Thoracic aorta (tissue), 2 donors: ENCODE measurements at regions not wholly inside any gene's neighbourhood (a gene's known extent, or its start where the extent isn't known, plus 50 kb on each side); places are given as distances from the start of the nearest gene placed in this dataset.

Experiments
- ATAC-seq: fragments of 150-250 bp; one replicate; pipeline ENCODE4 v1.8.0; 2017; ENCODE audit warnings: low read depth; ENCODE audit not compliant: insufficient number of reproducible peaks, low FRiP score
- DNase-seq: peaks from one replicate; pipeline ENCODE4 v3.0.0-alpha.2; 2020; ENCODE audit warnings: low spot score
- H3K27ac ChIP-seq, 2 donors: fragments of 200-600 bp; sonication (generic); 1 replicate in 1 of 2; 2 replicates in 1 of 2; pipeline ENCODE4 v1.5.1; 2016; ENCODE audit warnings: mild to moderate bottlenecking in 2 of 2, moderate library complexity in 2 of 2
- H3K27me3 ChIP-seq: fragments of 200-600 bp; sonication (generic); replicated peaks from 2 replicates; pipeline ENCODE4 v1.6.0; 2016; ENCODE audit warnings: mild to moderate bottlenecking; ENCODE audit not compliant: insufficient read depth
- H3K36me3 ChIP-seq: fragments of 200-600 bp; sonication (generic); one replicate; pipeline ENCODE4 v1.5.1; 2016
- H3K4me1 ChIP-seq, 2 donors: fragments of 200-600 bp; sonication (generic); 1 replicate in 1 of 2; 2 replicates in 1 of 2; pipeline versions ENCODE4 v1.5.1 to v1.6.0; 2016; ENCODE audit warnings: low read depth in 2 of 2, mild to moderate bottlenecking in 1 of 2; ENCODE audit not compliant: control insufficient read depth in 1 of 2
- H3K4me3 ChIP-seq: fragments of 200-600 bp; sonication (generic); 2 replicates; pipeline ENCODE4 v1.5.1; 2016; ENCODE audit warnings: mild to moderate bottlenecking
- H3K9me3 ChIP-seq: fragments of 200-600 bp; sonication (generic); 2 replicates; pipeline ENCODE4 v1.5.1; 2016
- CTCF ChIP-seq: fragments of 200-600 bp; sonication (generic); IDR thresholded peaks from one replicate; pipeline ENCODE4 v1.5.1; 2019; ENCODE audit warnings: antibody characterized with exemption

GRCh38 chr20:57797401-57797800 lies 87.6 kb upstream of the PMEPA1 start:
- DNase-seq (no peak), ATAC-seq (no peak)
- no peak for TF ChIP-seq CTCF
- Histone ChIP-seq H3K27me3 (no peaks in the 10 kb centered on the region), H3K27ac (no peak overlapping the region), H3K9me3 (no peaks in the 10 kb centered on the region), H3K36me3 (no peaks in the 10 kb centered on the region), H3K4me1 (no peaks in the 10 kb centered on the region), H3K4me3 (no peak overlapping the region)

- H3K9me3 ChIP-seq = no peaks in the 10 kb centered on the region
- TF ChIP-seq CTCF = no peak
- ATAC-seq (no peak), DNase-seq (no peak)
- no peak overlapping the region for H3K27ac ChIP-seq
- no peaks in the 10 kb centered on the region for H3K36me3 ChIP-seq
- no peaks in the 10 kb centered on the region for H3K27me3 ChIP-seq
- H3K4me3 ChIP-seq = no peak overlapping the region
- no peaks in the 10 kb centered on the region for H3K4me1 ChIP-seq
These were observed 86.3 kb upstream of the PMEPA1 start for GRCh38 chr20:57795977-57796560.

- no peak overlapping the region for H3K4me3 ChIP-seq
- DNase-seq (no peak), ATAC-seq (no peak)
- no peaks in the 10 kb centered on the region for H3K4me1 ChIP-seq
- H3K9me3 ChIP-seq = no peaks in the 10 kb centered on the region
- TF ChIP-seq CTCF = no peak
- no peaks in the 10 kb centered on the region for H3K27me3 ChIP-seq
- no peaks in the 10 kb centered on the region for H3K36me3 ChIP-seq
- H3K27ac ChIP-seq = no peak overlapping the region
These were observed 85.5 kb upstream of the PMEPA1 start for GRCh38 chr20:57795342-57795697.

- no peaks in the 10 kb centered on the region for H3K36me3 ChIP-seq
- H3K4me1 ChIP-seq = no peaks in the 10 kb centered on the region
- H3K27me3 ChIP-seq = no peaks in the 10 kb centered on the region
- no peaks in the 10 kb centered on the region for H3K9me3 ChIP-seq
- ATAC-seq = no peak
- no peak for DNase-seq
- no peak for TF ChIP-seq CTCF
- no peak overlapping the region for H3K4me3 ChIP-seq
- no peak overlapping the region for H3K27ac ChIP-seq
These were observed 85.0 kb upstream of the PMEPA1 start for GRCh38 chr20:57794600-57795341.

- no peaks in the 10 kb centered on the region for H3K36me3 ChIP-seq
- H3K27me3 ChIP-seq = no peaks in the 10 kb centered on the region
- DNase-seq = no peak
- H3K9me3 ChIP-seq = no peaks in the 10 kb centered on the region
- TF ChIP-seq CTCF = no peak
- H3K27ac ChIP-seq = no peak overlapping the region
- H3K4me1 ChIP-seq = no peaks in the 10 kb centered on the region
- no peak overlapping the region for H3K4me3 ChIP-seq
- no peak for ATAC-seq
These were observed 84.2 kb upstream of the PMEPA1 start for GRCh38 chr20:57794036-57794435.
